ENCODE measurements at regions not wholly inside any gene's neighbourhood (a gene's known extent, or its start where the extent isn't known, plus 50 kb on each side); places are given as distances from the start of the nearest gene placed in this dataset.

GRCh38 chr7:145339319-145339718 lies 503.5 kb upstream of the TPK1 start:
- TF ChIP-seq CTCF (IDR thresholded peaks at IDR 0.05; ENCODE audit: low read depth, low read length) = no peak
- TF ChIP-seq EZH2phosphoT487 (IDR thresholded peaks at IDR 0.05; ENCODE audit: low read depth) = no peak
- Histone ChIP-seq H2AFZ (ENCODE audit: low read depth, low read length) (0 out of 2 replicates have a peak overlapping the region, but pooled peaks have one; percentile 41), H3K27ac (ENCODE audit: low read length) (no peak overlapping the region), H3K4me1 (ENCODE audit: low read length) (peaks cover 19% of the 10 kb centered on the region), H3K4me2 (ENCODE audit: low read length) (peak overlapping the region; percentile 53; the same call in 1 of the 2 replicates), H3K36me3 (replicated peaks; ENCODE audit: low read depth, low read length) (no peaks in the 10 kb centered on the region), H3K27me3 (ENCODE audit: low read depth, low read length) (no peaks in the 10 kb centered on the region), H3K9ac (ENCODE audit: low read length) (no peak overlapping the region), H4K20me1 (ENCODE audit: insufficient read depth, low read length) (no peaks in the 10 kb centered on the region), H3K9me3 (ENCODE audit: insufficient read depth, low read length) (no peaks in the 10 kb centered on the region), H3K79me2 (ENCODE audit: low read length) (no peaks in the 10 kb centered on the region), H3K4me3 (ENCODE audit: low read length) (no peak overlapping the region)

- Histone ChIP-seq H3K4me1 (ENCODE audit: low read length) (peaks cover 2% of the 10 kb centered on the region; the same call in 1 of the 2 replicates), H3K27me3 (ENCODE audit: low read depth, low read length) (no peaks in the 10 kb centered on the region), H2AFZ (ENCODE audit: low read depth, low read length) (no peak overlapping the region), H3K4me2 (ENCODE audit: low read length) (no peak overlapping the region), H3K36me3 (replicated peaks; ENCODE audit: low read depth, low read length) (no peaks in the 10 kb centered on the region), H4K20me1 (ENCODE audit: insufficient read depth, low read length) (no peaks in the 10 kb centered on the region), H3K9me3 (ENCODE audit: insufficient read depth, low read length) (no peaks in the 10 kb centered on the region), H3K27ac (ENCODE audit: low read length) (no peak overlapping the region), H3K4me3 (ENCODE audit: low read length) (no peak overlapping the region), H3K9ac (ENCODE audit: low read length) (no peak overlapping the region), H3K79me2 (ENCODE audit: low read length) (no peaks in the 10 kb centered on the region)
- TF ChIP-seq EZH2phosphoT487 (IDR thresholded peaks at IDR 0.05; ENCODE audit: low read depth) = no peak
- TF ChIP-seq CTCF (IDR thresholded peaks at IDR 0.05; ENCODE audit: low read depth, low read length) = no peak
Measured at GRCh38 chr7:145331522-145331921, 495.7 kb upstream of the TPK1 start.

- H3K79me2 ChIP-seq (ENCODE audit: low read length) = no peaks in the 10 kb centered on the region
- no peak overlapping the region for H3K4me3 ChIP-seq (ENCODE audit: low read length)
- peaks cover 6% of the 10 kb centered on the region; the same call in 1 of the 2 replicates for H3K4me1 ChIP-seq (ENCODE audit: low read length)
- no peak overlapping the region for H3K9ac ChIP-seq (ENCODE audit: low read length)
- H2AFZ ChIP-seq (ENCODE audit: low read depth, low read length) = no peak overlapping the region
- TF ChIP-seq EZH2phosphoT487 (IDR thresholded peaks at IDR 0.05; ENCODE audit: low read depth) (no peak), CTCF (IDR thresholded peaks at IDR 0.05; ENCODE audit: low read depth, low read length) (no peak)
- H3K27ac ChIP-seq (ENCODE audit: low read length) = no peak overlapping the region
- no peaks in the 10 kb centered on the region for H3K27me3 ChIP-seq (ENCODE audit: low read depth, low read length)
- no peaks in the 10 kb centered on the region for H4K20me1 ChIP-seq (ENCODE audit: insufficient read depth, low read length)
- no peak overlapping the region for H3K4me2 ChIP-seq (ENCODE audit: low read length)
- H3K36me3 ChIP-seq (replicated peaks; ENCODE audit: low read depth, low read length) = no peaks in the 10 kb centered on the region
- H3K9me3 ChIP-seq (ENCODE audit: insufficient read depth, low read length) = no peaks in the 10 kb centered on the region
Measured at GRCh38 chr7:145331076-145331475, 495.2 kb upstream of the TPK1 start.

- no peaks in the 10 kb centered on the region for H3K27me3 ChIP-seq (ENCODE audit: low read depth, low read length)
- H2AFZ ChIP-seq (ENCODE audit: low read depth, low read length) = no peak overlapping the region
- no peak overlapping the region for H3K27ac ChIP-seq (ENCODE audit: low read length)
- no peaks in the 10 kb centered on the region for H4K20me1 ChIP-seq (ENCODE audit: insufficient read depth, low read length)
- H3K4me1 ChIP-seq (ENCODE audit: low read length) = peaks cover 7% of the 10 kb centered on the region; the same call in 1 of the 2 replicates
- H3K4me3 ChIP-seq (ENCODE audit: low read length) = no peak overlapping the region
- H3K36me3 ChIP-seq (replicated peaks; ENCODE audit: low read depth, low read length) = no peaks in the 10 kb centered on the region
- TF ChIP-seq EZH2phosphoT487 (IDR thresholded peaks at IDR 0.05; ENCODE audit: low read depth) = no peak
- TF ChIP-seq CTCF (IDR thresholded peaks at IDR 0.05; ENCODE audit: low read depth, low read length) = no peak
- H3K4me2 ChIP-seq (ENCODE audit: low read length) = no peak overlapping the region
- no peaks in the 10 kb centered on the region for H3K9me3 ChIP-seq (ENCODE audit: insufficient read depth, low read length)
- H3K9ac ChIP-seq (ENCODE audit: low read length) = no peak overlapping the region
- H3K79me2 ChIP-seq (ENCODE audit: low read length) = no peaks in the 10 kb centered on the region
Measured at GRCh38 chr7:145327646-145328045, 491.8 kb upstream of the TPK1 start.
